ENCODE measurements at regions not wholly inside any gene's neighbourhood (a gene's known extent, or its start where the extent isn't known, plus 50 kb on each side); places are given as distances from the start of the nearest gene placed in this dataset.

DNA sequence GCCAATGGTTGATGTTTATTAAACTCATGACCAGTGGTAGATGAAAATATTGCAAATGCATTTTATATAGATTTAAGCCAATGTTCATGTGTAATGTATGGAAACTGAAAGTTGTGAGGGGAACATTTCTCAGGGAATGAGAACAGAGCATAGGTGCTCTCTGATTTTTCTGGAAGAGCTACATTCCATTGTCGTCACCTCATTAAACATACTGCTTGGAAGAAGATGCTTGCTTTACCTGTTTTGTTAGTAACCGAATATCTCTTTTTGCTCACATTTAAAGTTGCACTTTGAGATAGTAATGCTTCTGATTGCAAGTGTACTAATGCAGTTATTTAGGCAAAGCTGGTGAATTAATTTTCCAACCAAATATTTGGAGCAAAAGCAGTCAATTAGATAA lies 93.8 kb upstream of the CLCN4 start:
- in situ Hi-C loops (cut with HindIII; ENCODE audit: low sequenced_read_pairs): no loop called here
- TF ChIP-seq, protein P1, sequence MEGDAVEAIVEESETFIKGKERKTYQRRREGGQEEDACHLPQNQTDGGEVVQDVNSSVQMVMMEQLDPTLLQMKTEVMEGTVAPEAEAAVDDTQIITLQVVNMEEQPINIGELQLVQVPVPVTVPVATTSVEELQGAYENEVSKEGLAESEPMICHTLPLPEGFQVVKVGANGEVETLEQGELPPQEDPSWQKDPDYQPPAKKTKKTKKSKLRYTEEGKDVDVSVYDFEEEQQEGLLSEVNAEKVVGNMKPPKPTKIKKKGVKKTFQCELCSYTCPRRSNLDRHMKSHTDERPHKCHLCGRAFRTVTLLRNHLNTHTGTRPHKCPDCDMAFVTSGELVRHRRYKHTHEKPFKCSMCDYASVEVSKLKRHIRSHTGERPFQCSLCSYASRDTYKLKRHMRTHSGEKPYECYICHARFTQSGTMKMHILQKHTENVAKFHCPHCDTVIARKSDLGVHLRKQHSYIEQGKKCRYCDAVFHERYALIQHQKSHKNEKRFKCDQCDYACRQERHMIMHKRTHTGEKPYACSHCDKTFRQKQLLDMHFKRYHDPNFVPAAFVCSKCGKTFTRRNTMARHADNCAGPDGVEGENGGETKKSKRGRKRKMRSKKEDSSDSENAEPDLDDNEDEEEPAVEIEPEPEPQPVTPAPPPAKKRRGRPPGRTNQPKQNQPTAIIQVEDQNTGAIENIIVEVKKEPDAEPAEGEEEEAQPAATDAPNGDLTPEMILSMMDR (IDR thresholded peaks at IDR 0.05; ENCODE audit: low read depth, low read length, missing control alignments): no peak
- DNase-seq (ENCODE audit: low read depth): no peak
- H3K4me3 ChIP-seq (ENCODE audit: low read depth, low read length): no peak overlapping the region

DNA sequence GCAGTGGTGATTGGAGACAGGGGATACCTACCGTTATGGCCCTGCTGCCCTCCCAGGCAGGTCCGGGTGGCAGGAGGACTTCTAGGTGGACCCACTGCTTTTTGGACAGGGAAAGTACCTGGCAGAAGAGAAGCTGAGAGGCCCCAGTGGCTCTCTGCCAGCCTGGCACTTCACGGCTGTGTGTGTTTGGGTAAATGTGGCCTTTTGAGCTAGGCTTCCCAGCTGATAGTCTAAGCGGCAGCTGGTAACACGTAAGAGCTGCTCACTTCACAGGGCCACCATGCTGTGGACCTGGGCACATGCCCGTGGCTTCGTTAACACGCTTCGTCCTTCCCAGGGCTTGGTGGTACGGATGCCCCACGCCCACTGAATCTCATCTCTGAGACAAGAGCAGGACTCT lies 92.0 kb upstream of the CLCN4 start:
- DNase-seq (ENCODE audit: low read depth): no peak
- TF ChIP-seq, protein P1 (IDR thresholded peaks at IDR 0.05; ENCODE audit: low read depth, low read length, missing control alignments): no peak
- H3K4me3 ChIP-seq (ENCODE audit: low read depth, low read length): no peak overlapping the region
- in situ Hi-C loops (cut with HindIII; ENCODE audit: low sequenced_read_pairs): no loop called here

DNA sequence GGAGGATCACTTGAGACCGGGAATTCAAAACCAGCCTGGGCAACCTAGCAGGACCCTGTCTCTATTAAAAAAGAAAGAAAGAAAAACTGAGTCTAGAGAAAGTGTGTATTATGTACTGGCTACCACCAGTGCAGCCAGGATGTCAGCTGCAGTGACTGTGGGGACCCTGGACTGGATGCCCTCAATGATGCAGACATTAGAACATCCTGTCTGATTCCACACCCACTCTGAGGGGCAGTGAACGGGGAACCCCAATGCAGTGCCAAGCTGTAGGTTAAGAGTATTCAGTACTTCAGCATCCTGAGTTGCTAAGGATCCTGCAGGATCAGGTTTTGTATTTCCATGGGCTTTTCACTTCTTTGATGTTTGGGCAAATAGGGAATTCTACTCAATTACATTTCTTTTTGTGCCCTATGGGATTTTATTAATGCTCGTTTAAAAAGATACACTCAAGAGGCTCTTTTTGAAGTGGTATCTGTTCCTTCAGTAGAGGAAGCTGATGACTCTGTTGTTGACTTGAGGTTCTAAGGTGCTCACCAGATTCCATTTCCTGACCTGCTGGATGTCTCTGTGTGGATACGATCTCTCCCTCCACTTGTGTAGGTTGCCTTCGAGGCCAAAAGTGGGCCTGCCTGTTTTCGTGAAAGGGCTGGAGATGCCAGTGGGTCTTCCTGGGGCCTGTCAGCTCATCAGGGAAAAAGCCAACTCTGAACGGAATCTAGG lies 85.9 kb upstream of the CLCN4 start:
- in situ Hi-C loops (cut with HindIII; ENCODE audit: low sequenced_read_pairs): no loop called here
- TF ChIP-seq, protein P1 (IDR thresholded peaks at IDR 0.05; ENCODE audit: low read depth, low read length, missing control alignments): no peak
- H3K4me3 ChIP-seq (ENCODE audit: low read depth, low read length): no peak overlapping the region
- DNase-seq (ENCODE audit: low read depth): no peak

DNA sequence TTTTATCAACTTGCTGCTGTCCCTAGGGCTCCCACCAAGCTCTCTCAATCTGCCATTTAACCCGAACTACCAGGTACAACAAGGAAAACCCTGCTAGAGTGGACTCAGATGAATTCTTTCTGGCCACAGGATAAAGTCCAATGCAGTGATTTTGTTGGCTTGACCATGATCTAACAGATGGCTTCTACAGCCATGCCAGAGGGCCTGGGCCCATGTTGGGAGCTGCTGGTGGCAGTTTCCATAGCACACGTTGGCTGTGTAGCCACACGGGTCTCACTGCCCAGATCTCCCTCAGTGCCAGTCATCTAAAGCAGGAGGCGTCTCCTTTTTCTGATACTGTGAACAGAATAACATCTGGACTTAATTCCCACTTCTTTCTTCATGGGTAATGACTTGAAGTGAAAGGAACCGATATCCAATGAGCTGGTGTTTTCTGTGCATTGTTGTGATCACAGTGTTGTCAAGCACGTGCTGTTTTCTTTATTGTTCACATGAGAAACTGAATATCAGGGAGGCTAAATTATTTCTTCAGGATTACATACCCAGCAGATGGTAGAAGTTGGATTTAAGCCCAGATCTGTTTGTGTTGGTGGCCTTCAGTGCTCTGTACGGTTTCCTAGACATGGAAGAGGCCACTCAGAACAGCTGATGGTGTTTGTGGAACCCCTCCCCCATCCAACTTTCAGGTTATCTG lies 85.2 kb upstream of the CLCN4 start:
- DNase-seq (ENCODE audit: low read depth): no peak
- in situ Hi-C loops (cut with HindIII; ENCODE audit: low sequenced_read_pairs): no loop called here
- no peak overlapping the region for H3K4me3 ChIP-seq (ENCODE audit: low read depth, low read length)
- TF ChIP-seq, protein P1 (IDR thresholded peaks at IDR 0.05; ENCODE audit: low read depth, low read length, missing control alignments): no peak

DNA sequence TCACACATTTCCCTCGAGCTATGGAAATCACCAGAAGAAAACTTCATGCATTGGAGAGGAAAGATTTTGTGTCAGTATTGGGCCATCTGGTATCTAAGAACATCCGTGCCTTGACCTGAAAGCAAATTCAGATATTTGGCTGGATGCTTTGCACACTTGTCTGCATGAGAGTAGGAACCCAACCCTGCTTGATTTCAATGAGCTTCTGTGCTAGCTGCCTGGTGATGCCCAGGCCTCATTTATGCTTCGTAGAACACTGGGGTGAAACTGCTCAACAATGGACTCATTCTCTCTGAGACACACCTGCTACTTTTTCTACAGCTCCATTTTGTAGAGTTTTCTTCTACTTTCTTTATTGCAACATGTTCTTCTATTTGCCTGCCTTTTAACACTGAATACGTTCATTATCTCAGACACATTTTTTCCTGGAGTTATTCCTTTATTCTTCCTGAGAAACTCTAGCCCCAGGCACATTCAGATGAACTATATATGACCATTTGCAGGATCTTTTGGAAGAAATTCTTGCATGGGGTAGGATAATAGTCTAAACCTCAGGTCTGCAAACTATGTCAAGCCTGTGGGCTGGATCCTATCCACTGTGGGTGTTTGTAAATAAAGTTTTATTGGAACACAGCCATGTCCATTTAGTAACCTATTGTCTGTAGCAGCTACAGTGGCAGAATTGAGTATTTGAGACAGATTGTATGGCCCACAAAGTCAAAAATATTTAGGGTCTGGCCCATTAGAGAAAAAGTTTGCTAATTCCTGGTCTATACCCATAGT lies 83.8 kb upstream of the CLCN4 start:
- no peak for DNase-seq (ENCODE audit: low read depth)
- no peak overlapping the region for H3K4me3 ChIP-seq (ENCODE audit: low read depth, low read length)
- in situ Hi-C loops (cut with HindIII; ENCODE audit: low sequenced_read_pairs): no loop called here
- TF ChIP-seq, protein P1 (IDR thresholded peaks at IDR 0.05; ENCODE audit: low read depth, low read length, missing control alignments): no peak

DNA sequence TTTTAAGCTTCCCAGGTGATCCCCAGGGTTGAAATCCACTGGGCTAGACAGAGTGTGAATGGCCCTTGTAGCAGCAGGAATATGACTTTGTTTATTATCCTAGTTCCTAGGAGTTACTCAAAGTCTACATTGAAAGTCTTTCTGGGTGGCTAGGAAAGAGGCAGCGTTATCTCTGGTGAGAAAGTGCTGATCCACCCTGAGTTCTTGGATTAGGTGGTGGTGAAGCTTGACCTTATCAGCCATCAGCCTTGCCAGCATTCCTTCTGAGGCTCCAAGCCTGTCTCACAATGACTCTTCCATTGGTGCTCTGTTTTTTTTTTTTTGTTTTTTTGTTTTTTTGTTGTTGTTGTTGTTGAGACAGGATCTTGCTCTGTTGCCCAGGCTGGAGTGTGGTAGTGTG lies 83.1 kb upstream of the CLCN4 start:
- TF ChIP-seq, protein P1 (IDR thresholded peaks at IDR 0.05; ENCODE audit: low read depth, low read length, missing control alignments): no peak
- in situ Hi-C loops (cut with HindIII; ENCODE audit: low sequenced_read_pairs): no loop called here

More for the DNA sequence above, 83.1 kb upstream of the CLCN4 start:
- no peak for DNase-seq (ENCODE audit: low read depth)
- no peak overlapping the region for H3K4me3 ChIP-seq (ENCODE audit: low read depth, low read length)

Data from astrocyte of the cerebellum (primary cell).